SU-DHL-6 (cell line): ENCODE measurements at regions not wholly inside any gene's neighbourhood (a gene's known extent, or its start where the extent isn't known, plus 50 kb on each side); places are given as distances from the start of the nearest gene placed in this dataset.

Experiments
- H2AFZ ChIP-seq: fragments of 200-600 bp; sonication (generic); 2 replicates; pipeline ENCODE4 v1.6.1; 2014; ENCODE audit warnings: low read depth, mild to moderate bottlenecking, moderate library complexity, mixed read lengths, antibody characterized with exemption, low read length; ENCODE audit not compliant: severe bottlenecking
- H3F3A ChIP-seq: fragments of 200-600 bp; shearing (Covaris generic); 2 replicates; pipeline ENCODE4 v1.6.0; 2016; ENCODE audit warnings: antibody characterized with exemption, mild to moderate bottlenecking; ENCODE audit not compliant: insufficient read depth
- H3K27ac ChIP-seq: fragments of 200-600 bp; sonication (generic); 2 replicates; pipeline ENCODE4 v1.5.1; 2016; ENCODE audit warnings: low read depth, mild to moderate bottlenecking, low read length, moderate library complexity, mixed read lengths
- H3K27me3 ChIP-seq: fragments of 200-600 bp; sonication (generic), shearing (Covaris generic); 2 replicates; pipeline ENCODE4 v1.6.0; 2014; ENCODE audit warnings: mild to moderate bottlenecking, low read length
- H3K36me3 ChIP-seq: fragments of 200-600 bp; sonication (generic); 2 replicates; pipeline ENCODE4 v1.6.1; 2014; ENCODE audit warnings: mild to moderate bottlenecking, low read length, mixed read lengths
- H3K4me2 ChIP-seq: fragments of 300-600, 200-600 bp; shearing (Covaris generic), sonication (generic); 2 replicates; pipeline ENCODE4 v1.6.0; 2014; ENCODE audit warnings: low read length, low read depth, mild to moderate bottlenecking; ENCODE audit not compliant: poor library complexity, severe bottlenecking
- H3K4me3 ChIP-seq: fragments of 200-600 bp; sonication (generic); 2 replicates; pipeline ENCODE4 v1.5.1; 2014; ENCODE audit warnings: antibody characterized with exemption, low read length, mild to moderate bottlenecking, mixed read lengths; ENCODE audit not compliant: insufficient read depth, poor library complexity, severe bottlenecking
- H3K79me2 ChIP-seq: fragments of 200-600 bp; sonication (generic); 2 replicates; pipeline ENCODE4 v1.6.1; 2014; ENCODE audit warnings: mild to moderate bottlenecking, low read length, moderate library complexity; ENCODE audit not compliant: insufficient read depth
- H3K9ac ChIP-seq: fragments of 200-600 bp; sonication (generic); 2 replicates; pipeline ENCODE4 v1.7.0; 2014; ENCODE audit warnings: mild to moderate bottlenecking, low read length
- H3K9me2 ChIP-seq: fragments of 200-600 bp; sonication (generic); replicated peaks from 2 replicates; pipeline ENCODE4 v1.6.1; 2014; ENCODE audit warnings: low read length; ENCODE audit not compliant: insufficient read depth
- H3K9me3 ChIP-seq: fragments of 200-600 bp; sonication (generic); 2 replicates; pipeline ENCODE4 v1.6.1; 2014; ENCODE audit warnings: low read length, mixed read lengths; ENCODE audit not compliant: insufficient read depth
- H4K20me1 ChIP-seq: fragments of 200-600 bp; sonication (generic); 2 replicates; pipeline ENCODE4 v1.6.1; 2014; ENCODE audit warnings: low read depth, mild to moderate bottlenecking, antibody characterized with exemption, low read length, moderate library complexity, mixed read lengths
- EZH2phosphoT487 ChIP-seq: fragments of 200-600 bp; sonication (generic), shearing (Covaris generic); conservative IDR thresholded peaks from 2 replicates; pipeline ENCODE4 v1.6.1; 2018; ENCODE audit warnings: mild to moderate bottlenecking, antibody characterized with exemption, low read length, moderate library complexity, mixed read lengths
- TF ChIP-seq, protein P1 (sequence below): fragments of 200-600 bp; sonication (generic); IDR thresholded peaks from one replicate; pipeline ENCODE4 v1.5.1; 2017; ENCODE audit warnings: antibody characterized with exemption, mild to moderate bottlenecking, low read length, moderate library complexity; ENCODE audit not compliant: insufficient read depth, poor library complexity, severe bottlenecking

DNA sequence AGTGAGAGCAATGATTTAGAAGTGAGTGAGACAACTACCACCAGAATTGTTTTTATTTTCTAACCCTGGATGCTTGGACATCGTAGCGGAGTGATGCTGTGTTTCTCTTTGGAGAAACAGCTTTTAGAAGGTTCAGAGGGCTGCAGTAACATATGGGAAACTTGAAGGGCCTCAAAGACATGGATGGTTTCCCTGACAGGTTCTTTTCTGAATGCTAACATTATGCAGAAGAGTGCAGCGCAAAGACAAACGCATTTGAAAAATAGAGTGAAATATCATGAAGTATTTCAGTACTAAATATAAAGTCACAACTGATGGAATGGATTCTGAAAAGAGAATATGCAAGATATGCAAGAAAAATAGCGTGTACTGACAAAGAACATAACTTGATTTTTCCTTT lies 385.1 kb upstream of the DSEL start:
- Histone ChIP-seq H3K9me2 (no peaks in the 10 kb centered on the region), H3F3A (no peaks in the 10 kb centered on the region), H3K27ac (no peak overlapping the region), H3K4me2 (no peak overlapping the region), H3K79me2 (no peaks in the 10 kb centered on the region), H3K27me3 (no peaks in the 10 kb centered on the region), H3K36me3 (no peaks in the 10 kb centered on the region), H3K9ac (no peak overlapping the region), H2AFZ (no peak overlapping the region), H3K9me3 (no peaks in the 10 kb centered on the region), H4K20me1 (no peaks in the 10 kb centered on the region), H3K4me3 (no peak overlapping the region)
- TF ChIP-seq EZH2phosphoT487, result no peak
- TF ChIP-seq, protein P1, sequence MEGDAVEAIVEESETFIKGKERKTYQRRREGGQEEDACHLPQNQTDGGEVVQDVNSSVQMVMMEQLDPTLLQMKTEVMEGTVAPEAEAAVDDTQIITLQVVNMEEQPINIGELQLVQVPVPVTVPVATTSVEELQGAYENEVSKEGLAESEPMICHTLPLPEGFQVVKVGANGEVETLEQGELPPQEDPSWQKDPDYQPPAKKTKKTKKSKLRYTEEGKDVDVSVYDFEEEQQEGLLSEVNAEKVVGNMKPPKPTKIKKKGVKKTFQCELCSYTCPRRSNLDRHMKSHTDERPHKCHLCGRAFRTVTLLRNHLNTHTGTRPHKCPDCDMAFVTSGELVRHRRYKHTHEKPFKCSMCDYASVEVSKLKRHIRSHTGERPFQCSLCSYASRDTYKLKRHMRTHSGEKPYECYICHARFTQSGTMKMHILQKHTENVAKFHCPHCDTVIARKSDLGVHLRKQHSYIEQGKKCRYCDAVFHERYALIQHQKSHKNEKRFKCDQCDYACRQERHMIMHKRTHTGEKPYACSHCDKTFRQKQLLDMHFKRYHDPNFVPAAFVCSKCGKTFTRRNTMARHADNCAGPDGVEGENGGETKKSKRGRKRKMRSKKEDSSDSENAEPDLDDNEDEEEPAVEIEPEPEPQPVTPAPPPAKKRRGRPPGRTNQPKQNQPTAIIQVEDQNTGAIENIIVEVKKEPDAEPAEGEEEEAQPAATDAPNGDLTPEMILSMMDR, result no peak

DNA sequence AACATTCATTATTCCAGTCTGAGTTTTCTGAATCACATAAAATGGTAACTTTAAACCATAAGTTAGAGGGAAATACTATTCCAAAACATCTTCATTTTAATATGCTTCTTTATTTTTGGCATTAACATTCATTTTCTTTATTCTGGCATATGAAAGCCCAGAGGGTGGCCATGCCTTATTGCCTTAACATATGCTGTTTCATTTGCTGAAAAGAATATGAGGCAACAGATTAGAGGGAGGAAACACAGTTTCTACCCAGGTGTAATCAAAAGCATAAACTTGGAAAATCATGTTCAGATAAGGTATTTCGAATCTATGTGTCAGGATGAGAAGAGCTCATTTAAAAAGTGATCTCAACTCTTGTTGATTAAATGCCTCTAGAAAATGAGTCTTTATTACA lies 379.9 kb upstream of the DSEL start:
- Histone ChIP-seq H3K27me3 (no peaks in the 10 kb centered on the region), H3K9me2 (no peaks in the 10 kb centered on the region; the same call in 1 of the 2 replicates), H3K4me2 (no peak overlapping the region), H3K36me3 (no peaks in the 10 kb centered on the region), H3K4me3 (no peak overlapping the region), H3K9ac (no peak overlapping the region), H2AFZ (no peak overlapping the region), H3K79me2 (no peaks in the 10 kb centered on the region), H3K27ac (no peak overlapping the region), H4K20me1 (no peaks in the 10 kb centered on the region), H3F3A (no peaks in the 10 kb centered on the region), H3K9me3 (no peaks in the 10 kb centered on the region)
- no peak for TF ChIP-seq EZH2phosphoT487
- TF ChIP-seq, protein P1, result no peak

DNA sequence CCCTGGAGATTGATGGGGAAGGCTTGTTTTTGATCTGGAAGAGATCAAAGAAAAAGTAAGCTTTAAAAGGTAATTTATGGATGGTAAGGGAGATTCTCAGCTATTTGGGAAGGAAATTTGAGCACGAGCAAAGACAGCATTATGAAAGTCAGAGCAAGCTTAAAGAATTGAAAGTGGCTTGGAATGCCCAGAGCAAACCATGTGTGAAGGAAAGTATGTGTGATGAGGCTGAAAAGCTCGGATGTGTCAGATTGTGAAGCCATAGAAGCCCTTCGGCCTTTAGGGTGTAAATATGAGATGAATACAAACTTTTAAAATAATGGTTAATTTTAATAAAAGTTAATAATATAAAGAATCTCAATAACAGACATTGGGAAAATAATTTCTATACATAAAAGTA lies 377.4 kb upstream of the DSEL start:
- Histone ChIP-seq H3K36me3 (no peaks in the 10 kb centered on the region), H3F3A (no peaks in the 10 kb centered on the region), H3K9me3 (no peaks in the 10 kb centered on the region), H3K9ac (no peak overlapping the region), H3K27me3 (no peaks in the 10 kb centered on the region), H3K9me2 (no peaks in the 10 kb centered on the region; the same call in 1 of the 2 replicates), H3K4me3 (no peak overlapping the region), H3K27ac (no peak overlapping the region), H3K79me2 (no peaks in the 10 kb centered on the region), H2AFZ (no peak overlapping the region), H4K20me1 (no peaks in the 10 kb centered on the region), H3K4me2 (no peak overlapping the region)
- TF ChIP-seq, protein P1, result no peak
- TF ChIP-seq EZH2phosphoT487, result no peak

DNA sequence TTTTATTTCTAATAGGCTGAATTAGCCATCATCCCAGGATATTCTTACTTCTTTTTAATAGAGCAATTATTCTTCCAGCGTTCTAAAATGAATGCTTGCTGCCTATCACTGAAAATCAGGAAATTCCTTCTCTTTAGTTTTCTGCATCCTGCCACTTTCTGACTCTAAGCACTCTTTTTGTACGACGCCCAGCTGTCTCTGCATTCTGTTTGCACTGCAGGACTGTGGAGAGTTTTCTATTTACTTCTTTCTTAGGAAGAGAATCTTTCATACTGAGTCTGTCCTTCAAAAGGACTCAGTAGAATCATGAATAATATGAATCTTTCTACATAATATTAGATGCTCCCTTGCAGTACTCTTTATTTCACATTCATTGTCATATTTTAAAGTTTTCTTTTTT lies 360.4 kb upstream of the DSEL start:
- Histone ChIP-seq H3K27ac (no peak overlapping the region), H3K27me3 (no peaks in the 10 kb centered on the region), H3K9me2 (no peaks in the 10 kb centered on the region), H2AFZ (no peak overlapping the region), H3K4me2 (no peak overlapping the region), H3K4me3 (no peak overlapping the region), H3F3A (no peaks in the 10 kb centered on the region), H3K36me3 (no peaks in the 10 kb centered on the region), H3K79me2 (no peaks in the 10 kb centered on the region), H4K20me1 (no peaks in the 10 kb centered on the region), H3K9me3 (no peaks in the 10 kb centered on the region), H3K9ac (no peak overlapping the region)
- no peak for TF ChIP-seq EZH2phosphoT487
- TF ChIP-seq, protein P1, result no peak
